GM12865 (cell line): ENCODE measurements at regions not wholly inside any gene's neighbourhood (a gene's known extent, or its start where the extent isn't known, plus 50 kb on each side); places are given as distances from the start of the nearest gene placed in this dataset.

Experiments used
- DNase-seq: peaks from one replicate; pipeline ENCODE4 v3.0.0; 2010; ENCODE audit warnings: low read depth
- H3K4me3 ChIP-seq: 2 replicates; pipeline ENCODE4 v1.5.1; 2011; ENCODE audit warnings: mild to moderate bottlenecking, low read depth, low read length, control low read depth
- TF ChIP-seq, protein P1 (sequence below): IDR thresholded peaks from 2 replicates; pipeline ENCODE4 v1.5.1; 2011; ENCODE audit warnings: low read length, control low read depth, low read depth, inconsistent platforms; ENCODE audit not compliant: insufficient read depth; ENCODE audit errors: missing control alignments

DNA sequence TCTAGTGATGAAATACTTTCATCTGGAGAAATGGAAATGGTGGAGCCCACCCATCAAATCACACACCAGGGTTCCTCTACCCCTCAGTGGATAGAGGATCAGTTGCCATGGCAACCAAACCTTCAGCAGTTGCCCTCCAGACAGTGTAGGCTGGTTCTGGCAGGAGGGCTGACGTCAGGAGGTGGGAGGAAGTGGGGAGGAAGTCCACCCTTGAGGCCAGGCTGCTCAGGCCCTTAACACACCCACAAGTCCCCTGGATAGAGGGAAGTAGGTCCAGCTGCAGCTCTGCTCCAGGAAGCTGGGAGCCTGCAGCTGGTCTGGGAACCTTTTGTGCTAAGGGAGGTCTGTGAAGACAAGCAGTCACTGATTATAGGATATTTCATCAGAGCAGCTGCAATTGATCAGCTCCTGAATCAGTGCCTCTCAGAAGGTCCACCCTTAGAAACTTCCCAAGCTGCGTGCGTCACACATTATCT lies 186.6 kb downstream of the MTX2 start:
- DNase-seq, result peak; percentile 5
- TF ChIP-seq, protein P1, sequence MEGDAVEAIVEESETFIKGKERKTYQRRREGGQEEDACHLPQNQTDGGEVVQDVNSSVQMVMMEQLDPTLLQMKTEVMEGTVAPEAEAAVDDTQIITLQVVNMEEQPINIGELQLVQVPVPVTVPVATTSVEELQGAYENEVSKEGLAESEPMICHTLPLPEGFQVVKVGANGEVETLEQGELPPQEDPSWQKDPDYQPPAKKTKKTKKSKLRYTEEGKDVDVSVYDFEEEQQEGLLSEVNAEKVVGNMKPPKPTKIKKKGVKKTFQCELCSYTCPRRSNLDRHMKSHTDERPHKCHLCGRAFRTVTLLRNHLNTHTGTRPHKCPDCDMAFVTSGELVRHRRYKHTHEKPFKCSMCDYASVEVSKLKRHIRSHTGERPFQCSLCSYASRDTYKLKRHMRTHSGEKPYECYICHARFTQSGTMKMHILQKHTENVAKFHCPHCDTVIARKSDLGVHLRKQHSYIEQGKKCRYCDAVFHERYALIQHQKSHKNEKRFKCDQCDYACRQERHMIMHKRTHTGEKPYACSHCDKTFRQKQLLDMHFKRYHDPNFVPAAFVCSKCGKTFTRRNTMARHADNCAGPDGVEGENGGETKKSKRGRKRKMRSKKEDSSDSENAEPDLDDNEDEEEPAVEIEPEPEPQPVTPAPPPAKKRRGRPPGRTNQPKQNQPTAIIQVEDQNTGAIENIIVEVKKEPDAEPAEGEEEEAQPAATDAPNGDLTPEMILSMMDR, result no peak
- no peak overlapping the region for H3K4me3 ChIP-seq

DNA sequence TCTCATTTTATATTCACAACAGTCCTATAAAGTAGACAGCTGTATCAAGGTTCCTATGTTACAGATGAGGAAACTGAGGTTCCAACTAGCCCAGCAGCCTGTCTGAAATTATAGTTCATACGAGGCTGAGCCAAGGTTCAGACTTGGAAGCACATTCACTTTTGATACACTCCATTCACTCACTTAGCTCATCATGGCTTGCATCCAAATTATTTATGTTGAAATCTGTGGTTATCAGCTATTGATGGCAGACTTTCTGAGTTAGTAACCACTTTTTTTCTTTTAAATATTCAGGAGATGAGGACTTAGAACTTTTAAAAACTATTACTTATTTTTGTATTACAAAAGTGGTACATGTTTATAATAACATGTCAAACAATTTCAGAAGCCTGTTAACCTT lies 188.2 kb downstream of the MTX2 start:
- TF ChIP-seq, protein P1, result no peak
- no peak for DNase-seq
- H3K4me3 ChIP-seq, result no peak overlapping the region

DNA sequence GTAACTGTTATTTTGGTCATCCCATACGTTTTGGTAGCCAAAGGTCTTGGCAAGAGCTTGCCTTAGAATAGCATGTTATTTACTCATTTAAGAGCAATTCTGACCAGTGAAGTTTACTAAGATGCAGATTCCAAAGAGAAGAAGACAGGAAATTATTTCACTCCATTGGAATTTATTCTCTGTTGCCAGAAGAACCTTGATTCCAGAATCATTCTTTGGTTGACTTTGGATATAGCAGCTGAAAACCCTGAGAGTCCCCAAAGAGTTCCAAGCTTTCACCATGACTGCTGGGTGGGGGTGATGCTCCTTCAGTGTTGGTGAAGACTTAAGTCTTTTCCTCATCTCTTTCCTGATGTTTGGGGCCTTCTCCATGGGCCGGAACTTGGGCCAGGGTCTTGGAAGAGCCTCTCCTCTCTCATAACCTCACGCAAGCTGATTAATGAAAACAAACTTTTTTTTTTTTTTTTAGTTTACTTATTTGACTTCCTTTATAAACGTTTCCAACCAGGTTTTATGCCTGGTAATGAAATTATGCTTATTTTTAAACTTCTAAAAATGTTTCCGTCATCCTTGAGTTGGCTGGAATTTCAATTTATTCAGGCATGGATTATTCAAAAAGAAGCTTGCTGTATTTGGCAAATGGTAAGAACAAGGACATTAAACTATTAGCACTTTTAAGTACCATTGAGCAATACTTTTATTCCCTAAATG lies 192.0 kb downstream of the MTX2 start:
- DNase-seq, result no peak
- no peak overlapping the region for H3K4me3 ChIP-seq
- TF ChIP-seq, protein P1, result no peak

DNA sequence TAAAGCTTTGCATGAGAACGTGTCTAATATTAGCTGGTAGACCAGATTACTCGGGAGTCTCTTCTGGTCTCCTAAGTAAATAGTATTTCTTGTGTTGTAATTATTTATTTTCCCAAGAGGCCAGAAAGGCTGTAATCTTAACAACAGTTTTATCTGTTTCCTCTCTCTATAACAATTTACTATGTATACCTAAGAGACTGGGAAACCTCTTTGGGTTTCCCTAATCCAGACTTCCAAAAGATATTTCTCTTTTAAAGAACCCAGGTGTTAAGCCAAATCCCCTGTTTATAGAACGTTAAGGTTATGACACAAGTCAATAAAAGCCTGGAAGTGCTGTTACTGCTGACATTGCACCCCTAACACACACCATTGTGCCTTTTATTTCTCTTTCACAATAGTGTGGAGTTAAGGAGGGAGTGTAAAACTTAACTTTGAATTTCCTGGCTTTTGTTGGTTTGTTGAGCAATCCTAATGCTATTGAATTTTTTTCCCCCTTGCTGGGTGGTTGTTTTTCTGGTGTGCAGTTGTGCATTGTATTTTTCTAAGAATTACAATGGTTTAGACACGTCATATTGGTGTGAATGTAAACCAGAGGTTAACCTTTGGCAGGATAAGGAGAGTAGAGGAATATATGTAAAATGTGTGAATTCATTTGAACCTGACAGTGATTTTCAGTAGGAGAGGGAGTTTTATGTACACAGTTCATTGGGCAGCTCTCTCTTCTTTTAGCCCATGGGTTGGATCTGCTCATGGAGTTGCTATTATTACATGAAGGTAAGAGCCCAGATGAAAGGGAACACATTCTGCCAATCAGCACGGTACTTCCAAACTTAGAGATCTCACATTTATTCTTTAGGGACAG lies 192.8 kb downstream of the MTX2 start:
- no peak overlapping the region for H3K4me3 ChIP-seq
- TF ChIP-seq, protein P1, result no peak
- no peak for DNase-seq

DNA sequence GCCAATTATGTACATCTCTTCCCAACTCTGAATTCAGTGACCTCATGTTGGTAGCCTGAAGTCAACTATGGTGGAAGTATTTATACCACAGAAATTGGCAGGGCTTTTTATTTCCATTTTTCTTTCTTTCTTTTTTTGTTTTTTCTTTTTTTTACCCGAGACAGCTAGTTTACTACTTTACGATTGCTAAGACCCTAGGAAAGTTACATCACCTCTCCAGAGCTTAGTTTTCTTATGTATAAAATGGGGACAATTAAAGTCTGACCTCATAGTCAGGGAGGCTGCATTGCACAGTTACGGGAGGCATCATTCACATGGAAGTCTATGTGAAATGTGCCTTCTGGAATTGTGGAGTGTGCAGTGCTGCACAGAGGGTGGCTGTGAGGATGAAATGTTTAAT lies 194.3 kb downstream of the MTX2 start:
- TF ChIP-seq, protein P1, result no peak
- H3K4me3 ChIP-seq, result no peak overlapping the region
- no peak for DNase-seq

DNA sequence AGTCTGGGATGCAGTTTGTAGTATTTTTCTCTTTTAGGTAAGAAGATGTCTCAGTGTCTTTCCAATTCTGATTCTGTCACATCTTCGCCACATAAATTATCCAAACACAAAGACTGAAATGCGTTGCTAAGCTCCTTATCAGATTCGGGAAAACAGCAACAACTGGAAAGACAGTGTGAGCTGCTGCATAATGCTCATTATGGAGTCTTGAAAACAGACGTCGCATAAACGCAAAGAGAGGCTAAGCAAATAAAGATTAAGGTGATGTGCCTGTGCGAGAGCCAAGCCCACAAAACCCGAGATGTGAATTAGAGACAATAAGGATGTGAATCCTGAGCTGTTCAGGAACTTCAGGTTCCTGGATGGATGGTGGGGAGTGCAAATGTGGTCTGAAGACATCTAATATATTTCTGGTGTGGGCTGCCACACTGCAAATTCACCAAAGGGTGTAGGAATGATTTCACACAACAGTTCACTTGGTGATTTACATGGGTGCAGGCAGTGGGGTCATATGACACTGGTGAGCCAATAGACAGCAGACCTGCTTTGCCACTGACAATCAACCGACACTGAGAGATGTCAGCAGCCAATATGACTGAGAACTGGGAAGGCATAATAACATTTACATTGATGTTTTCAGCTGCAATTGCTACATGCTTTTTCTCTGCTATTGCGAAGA lies 195.8 kb downstream of the MTX2 start:
- no peak overlapping the region for H3K4me3 ChIP-seq
- TF ChIP-seq, protein P1, result no peak
- peak; percentile 10 for DNase-seq
